ENCODE measurements at regions not wholly inside any gene's neighbourhood (a gene's known extent, or its start where the extent isn't known, plus 50 kb on each side); places are given as distances from the start of the nearest gene placed in this dataset.

DNA sequence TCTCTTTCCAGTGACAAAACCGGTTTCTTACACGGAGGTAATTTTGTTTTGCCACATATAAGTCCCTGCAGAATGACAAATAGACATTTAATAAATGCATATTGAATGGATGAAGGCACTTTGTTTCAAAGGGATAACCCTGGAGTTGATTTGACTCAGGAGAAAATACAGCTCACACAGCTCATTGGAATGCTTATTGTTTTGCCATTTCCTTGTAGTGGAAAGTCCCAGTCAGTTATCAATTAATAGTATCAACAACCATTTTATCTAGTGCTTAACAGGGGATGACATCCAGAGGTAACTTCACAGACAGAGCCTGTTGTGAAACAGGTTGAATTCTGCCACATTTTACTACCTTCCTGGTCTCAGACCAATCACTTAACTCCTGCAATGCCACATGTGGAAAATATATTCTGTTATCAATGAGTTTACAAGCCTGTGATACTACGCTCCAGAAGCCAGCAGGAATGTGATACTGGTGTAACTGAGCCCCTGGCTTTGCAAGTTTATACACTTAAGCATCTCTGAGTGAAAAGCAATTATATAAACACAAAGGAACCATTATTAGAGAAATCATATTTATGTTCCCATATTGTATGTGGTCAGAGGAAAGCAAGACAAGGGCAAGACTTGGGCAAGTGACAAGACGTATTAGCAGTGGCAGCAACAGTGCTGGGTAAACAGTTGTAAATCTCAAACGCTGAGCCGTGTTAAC is 123.1 kb upstream of the ANKRD55 start:
- WGBS, 2 donors = 65 to 76% methylated on average over 6 of the region's 6 CpGs
- Histone ChIP-seq H3K27me3 (no peaks in the 10 kb centered on the region), H3K4me1 (peaks cover 0 to 7% (median 5%) of the 10 kb centered on the region in 4 donors), H3K4me3 (no peak overlapping the region), H3K9me3 (no peaks in the 10 kb centered on the region), H3K36me3 (no peaks in the 10 kb centered on the region), H3K27ac (no peak overlapping the region)
- ATAC-seq (ENCODE audit: low FRiP score in 2 of 2) (no peak), DNase-seq (no peak)
- TF ChIP-seq POLR2A (IDR thresholded peaks at IDR 0.05) (no peak), EP300 (IDR thresholded peaks at IDR 0.05) (no peak), POLR2AphosphoS5 (IDR thresholded peaks at IDR 0.05) (no peak)
- TF ChIP-seq, protein P1, sequence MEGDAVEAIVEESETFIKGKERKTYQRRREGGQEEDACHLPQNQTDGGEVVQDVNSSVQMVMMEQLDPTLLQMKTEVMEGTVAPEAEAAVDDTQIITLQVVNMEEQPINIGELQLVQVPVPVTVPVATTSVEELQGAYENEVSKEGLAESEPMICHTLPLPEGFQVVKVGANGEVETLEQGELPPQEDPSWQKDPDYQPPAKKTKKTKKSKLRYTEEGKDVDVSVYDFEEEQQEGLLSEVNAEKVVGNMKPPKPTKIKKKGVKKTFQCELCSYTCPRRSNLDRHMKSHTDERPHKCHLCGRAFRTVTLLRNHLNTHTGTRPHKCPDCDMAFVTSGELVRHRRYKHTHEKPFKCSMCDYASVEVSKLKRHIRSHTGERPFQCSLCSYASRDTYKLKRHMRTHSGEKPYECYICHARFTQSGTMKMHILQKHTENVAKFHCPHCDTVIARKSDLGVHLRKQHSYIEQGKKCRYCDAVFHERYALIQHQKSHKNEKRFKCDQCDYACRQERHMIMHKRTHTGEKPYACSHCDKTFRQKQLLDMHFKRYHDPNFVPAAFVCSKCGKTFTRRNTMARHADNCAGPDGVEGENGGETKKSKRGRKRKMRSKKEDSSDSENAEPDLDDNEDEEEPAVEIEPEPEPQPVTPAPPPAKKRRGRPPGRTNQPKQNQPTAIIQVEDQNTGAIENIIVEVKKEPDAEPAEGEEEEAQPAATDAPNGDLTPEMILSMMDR (IDR thresholded peaks at IDR 0.05) = no peak

DNA sequence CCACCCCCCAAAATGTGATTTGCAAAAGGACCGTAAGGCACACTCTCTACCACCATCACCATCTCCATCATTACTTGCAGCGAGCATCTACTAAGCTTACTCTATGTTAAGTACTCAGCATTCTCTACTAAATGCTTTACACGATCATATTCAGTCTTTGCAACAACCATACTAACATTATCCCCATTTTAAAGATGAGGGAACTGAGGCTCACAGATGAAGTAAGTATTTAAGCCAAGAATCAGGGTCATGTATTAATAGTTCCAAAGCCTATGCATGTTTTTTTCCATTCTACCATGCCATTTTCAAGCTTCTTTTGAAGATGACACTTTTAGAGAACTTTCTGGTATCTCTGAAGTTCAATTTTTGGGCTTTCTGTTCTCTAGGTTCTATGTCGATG is 121.7 kb upstream of the ANKRD55 start:
- Histone ChIP-seq H3K9me3 (no peaks in the 10 kb centered on the region), H3K36me3 (no peaks in the 10 kb centered on the region), H3K4me3 (no peak overlapping the region), H3K27ac (no peak overlapping the region), H3K4me1 (peaks cover 11 to 19% (median 15%) of the 10 kb centered on the region in 4 donors), H3K27me3 (no peaks in the 10 kb centered on the region)
- ATAC-seq (ENCODE audit: low FRiP score in 2 of 2) = no peak
- TF ChIP-seq, protein P1 (IDR thresholded peaks at IDR 0.05) = no peak
- TF ChIP-seq POLR2A (IDR thresholded peaks at IDR 0.05) (no peak), POLR2AphosphoS5 (IDR thresholded peaks at IDR 0.05) (no peak), EP300 (IDR thresholded peaks at IDR 0.05) (no peak)
- 84 to 97% methylated on average over 4 of the region's 4 CpGs for WGBS, 2 donors
- DNase-seq = no peak

DNA sequence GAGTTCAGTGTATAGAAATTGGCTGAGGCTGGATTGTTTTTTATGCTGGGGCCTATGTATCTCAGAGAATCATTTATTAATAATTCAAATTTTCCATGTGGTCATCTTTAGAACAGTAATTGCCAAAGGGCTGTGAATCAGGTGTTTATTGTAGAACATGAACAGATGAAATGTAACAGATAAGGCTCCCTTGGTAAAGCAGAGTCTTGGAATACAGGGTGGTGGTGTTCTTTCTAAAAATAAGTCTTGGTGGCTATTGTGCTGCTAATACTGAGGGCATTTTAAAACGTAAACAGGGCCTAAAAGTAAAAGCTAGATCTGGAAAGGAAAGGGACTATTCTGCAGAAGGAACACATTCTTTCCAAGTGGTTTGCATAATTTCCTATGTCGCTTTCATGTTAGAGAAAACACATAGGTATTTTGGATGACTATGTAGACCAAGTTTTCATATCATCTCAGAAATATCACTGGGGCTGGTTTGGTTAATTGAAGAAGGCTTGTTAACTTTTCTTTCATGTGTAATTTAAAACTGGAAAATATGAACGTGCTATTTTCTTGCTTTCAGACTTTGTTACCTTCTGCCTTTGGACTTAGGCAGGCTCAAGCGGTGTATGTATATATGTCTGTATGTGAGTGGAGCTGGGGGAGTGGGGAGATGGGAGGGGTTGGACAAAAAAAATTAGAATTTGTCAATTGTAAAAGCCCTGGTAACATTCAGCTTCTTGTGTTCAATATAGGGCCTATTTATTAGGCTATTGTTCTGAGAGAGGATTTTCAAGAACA is 119.9 kb upstream of the ANKRD55 start:
- 67 to 74% methylated on average over 4 of the region's 4 CpGs for WGBS, 2 donors
- H3K27ac ChIP-seq = peak overlapping the region; percentile 21 to 35 (median 26)
- ATAC-seq (ENCODE audit: low FRiP score in 2 of 2) = no peak

DNA sequence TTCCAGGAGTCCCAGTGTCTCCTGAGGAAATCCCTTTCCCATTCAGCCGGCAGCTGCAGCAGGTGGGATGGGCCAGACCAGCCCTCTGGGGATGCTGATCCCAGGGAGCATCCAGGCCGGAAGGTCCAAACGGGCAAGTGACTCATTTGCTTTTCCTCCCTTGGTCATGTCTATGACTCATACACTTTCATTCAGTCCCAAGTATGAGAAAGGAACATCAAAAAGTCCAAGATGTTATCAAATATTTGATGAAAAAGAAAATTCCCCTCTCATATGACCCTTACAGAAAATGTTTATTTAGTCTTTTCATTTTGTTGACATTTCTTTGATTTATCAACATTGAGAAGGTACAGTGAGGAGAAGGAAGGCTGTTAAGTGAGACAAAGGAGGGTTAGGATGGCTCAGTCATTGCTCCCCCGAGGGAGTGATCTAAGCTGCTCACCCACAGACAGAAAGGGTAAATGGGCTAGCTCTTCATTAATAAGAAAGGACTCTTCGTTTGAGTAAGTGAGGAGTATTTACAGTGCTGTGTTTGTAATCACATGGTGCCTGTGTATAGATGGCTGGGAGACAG is 117.6 kb upstream of the ANKRD55 start:
- DNase-seq (peak; percentile 24 to 54), ATAC-seq (ENCODE audit: low FRiP score in 2 of 2) (peak; percentile 82 to 90)
- Histone ChIP-seq H3K27ac (peak overlapping the region in 3 of 4 donors; percentile 19 to 56 (median 27)), H3K27me3 (no peaks in the 10 kb centered on the region), H3K9me3 (no peaks in the 10 kb centered on the region), H3K4me1 (peaks cover 7 to 19% (median 15%) of the 10 kb centered on the region in 4 donors), H3K4me3 (no peak overlapping the region), H3K36me3 (no peaks in the 10 kb centered on the region)
- WGBS, 2 donors = 23 to 32% methylated on average over 5 of the region's 5 CpGs
- TF ChIP-seq, protein P1 (IDR thresholded peaks at IDR 0.05) = no peak
- TF ChIP-seq EP300 (IDR thresholded peaks at IDR 0.05) = peak in 2 of 4 donors; percentile 49
- TF ChIP-seq POLR2A (IDR thresholded peaks at IDR 0.05) = no peak
- TF ChIP-seq POLR2AphosphoS5 (IDR thresholded peaks at IDR 0.05) = peak; percentile 64 to 69

More for the DNA sequence above, 119.9 kb upstream of the ANKRD55 start:
- no peak overlapping the region for H3K4me3 ChIP-seq
- no peaks in the 10 kb centered on the region for H3K36me3 ChIP-seq
- H3K27me3 ChIP-seq = no peaks in the 10 kb centered on the region
- DNase-seq = no peak
- TF ChIP-seq POLR2AphosphoS5 (IDR thresholded peaks at IDR 0.05) = no peak
- TF ChIP-seq EP300 (IDR thresholded peaks at IDR 0.05) = peak in 1 of 4 donors; percentile 47
- H3K4me1 ChIP-seq = peaks cover 7 to 23% (median 17%) of the 10 kb centered on the region in 4 donors
- H3K9me3 ChIP-seq = no peaks in the 10 kb centered on the region

DNA sequence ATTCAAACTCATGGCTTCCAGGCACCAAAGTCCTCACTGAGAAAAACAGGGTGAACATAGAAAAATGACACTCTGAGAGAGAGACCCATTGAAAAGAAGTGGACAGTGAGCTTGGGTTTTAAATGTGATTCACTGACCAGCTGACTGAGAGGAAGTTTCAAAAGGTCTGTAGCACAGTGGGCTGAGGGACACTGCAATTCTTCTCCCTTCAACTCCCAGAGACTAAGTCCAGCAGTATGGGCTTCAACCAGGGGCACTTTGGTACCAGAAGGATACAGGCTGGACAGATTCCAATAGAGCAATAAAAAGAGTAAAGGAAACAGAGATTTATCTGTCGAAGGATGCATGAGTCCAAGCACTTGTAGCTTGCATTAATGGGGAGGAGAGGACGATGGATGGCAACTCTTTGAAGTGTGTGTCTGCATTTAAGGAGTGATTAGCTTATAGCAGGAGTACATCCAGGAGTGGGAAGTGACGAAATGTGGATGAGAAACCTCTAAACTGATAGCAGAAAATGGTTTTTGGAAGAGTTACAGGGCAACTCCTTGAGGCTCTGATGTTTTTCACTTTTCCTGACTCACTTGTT is 117.0 kb upstream of the ANKRD55 start:
- Histone ChIP-seq H3K27ac (peak overlapping the region in 3 of 4 donors; percentile 27 to 56 (median 38)), H3K4me3 (no peak overlapping the region), H3K36me3 (no peaks in the 10 kb centered on the region), H3K9me3 (no peaks in the 10 kb centered on the region), H3K27me3 (no peaks in the 10 kb centered on the region), H3K4me1 (peaks cover 7 to 19% (median 15%) of the 10 kb centered on the region in 4 donors)
- 51 to 54% methylated on average over 3 of the region's 3 CpGs for WGBS, 2 donors
- TF ChIP-seq, protein P1 (IDR thresholded peaks at IDR 0.05) = no peak
- TF ChIP-seq POLR2A (IDR thresholded peaks at IDR 0.05) = no peak
- no peak for TF ChIP-seq EP300 (IDR thresholded peaks at IDR 0.05)
- no peak for TF ChIP-seq POLR2AphosphoS5 (IDR thresholded peaks at IDR 0.05)
- DNase-seq (no peak), ATAC-seq (ENCODE audit: low FRiP score in 2 of 2) (peak in 1 of 2 donors; percentile 39)

All from upper lobe of left lung (tissue), 6 donors.